ES-I3 (cell line): ENCODE measurements at regions not wholly inside any gene's neighbourhood (a gene's known extent, or its start where the extent isn't known, plus 50 kb on each side); places are given as distances from the start of the nearest gene placed in this dataset.

Experiments used
- H3K36me3 ChIP-seq: 2 replicates; pipeline ENCODE4 v1.6.1; 2013; ENCODE audit warnings: mild to moderate bottlenecking, low read length, control low read depth, moderate library complexity; ENCODE audit not compliant: insufficient read depth
- H3K4me1 ChIP-seq: 2 replicates; pipeline ENCODE4 v1.6.1; 2013; ENCODE audit warnings: mild to moderate bottlenecking, control low read depth, low read length; ENCODE audit not compliant: insufficient read depth
- H3K9ac ChIP-seq: 2 replicates; pipeline ENCODE4 v1.6.1; 2013; ENCODE audit warnings: low read depth, mild to moderate bottlenecking, low read length, moderate library complexity
- H3K9me3 ChIP-seq: 2 replicates; pipeline ENCODE4 v1.6.1; 2013; ENCODE audit warnings: mild to moderate bottlenecking, low read length, moderate library complexity; ENCODE audit not compliant: control insufficient read depth, insufficient read depth

DNA sequence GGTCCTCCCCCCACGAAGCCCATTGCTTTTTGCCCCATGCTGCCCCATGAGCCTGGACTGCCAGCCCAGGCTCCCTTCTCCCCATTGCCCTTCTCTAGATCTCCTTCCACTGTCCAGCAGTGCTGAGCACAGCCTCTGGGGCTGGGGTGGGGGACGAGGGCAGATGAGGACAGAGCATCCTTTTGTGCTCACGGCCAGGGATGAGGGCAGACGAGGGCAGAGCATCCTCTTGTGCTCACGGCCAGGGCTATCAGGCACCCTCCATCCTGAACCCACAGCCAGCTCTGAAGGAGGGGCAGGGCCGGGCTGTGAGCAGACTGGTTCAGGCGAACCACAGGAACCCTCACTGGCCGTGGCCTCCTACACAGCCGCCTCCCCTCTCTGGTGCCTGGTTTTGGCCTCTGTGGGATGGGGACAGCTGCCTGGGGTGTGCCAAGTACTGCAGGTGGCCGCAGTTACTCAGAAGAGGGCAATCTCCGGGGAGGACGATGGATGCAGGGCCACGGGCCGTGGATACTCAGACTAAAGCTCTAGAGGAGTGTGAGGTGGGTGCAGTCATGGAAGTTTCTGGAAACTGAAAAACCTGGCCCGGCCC is 1258.8 kb downstream of the BRD1 start:
- Histone ChIP-seq H3K9me3 (peaks cover 5% of the 10 kb centered on the region), H3K9ac (no peak overlapping the region), H3K4me1 (no peaks in the 10 kb centered on the region), H3K36me3 (no peaks in the 10 kb centered on the region; the same call in 1 of the 2 replicates)

DNA sequence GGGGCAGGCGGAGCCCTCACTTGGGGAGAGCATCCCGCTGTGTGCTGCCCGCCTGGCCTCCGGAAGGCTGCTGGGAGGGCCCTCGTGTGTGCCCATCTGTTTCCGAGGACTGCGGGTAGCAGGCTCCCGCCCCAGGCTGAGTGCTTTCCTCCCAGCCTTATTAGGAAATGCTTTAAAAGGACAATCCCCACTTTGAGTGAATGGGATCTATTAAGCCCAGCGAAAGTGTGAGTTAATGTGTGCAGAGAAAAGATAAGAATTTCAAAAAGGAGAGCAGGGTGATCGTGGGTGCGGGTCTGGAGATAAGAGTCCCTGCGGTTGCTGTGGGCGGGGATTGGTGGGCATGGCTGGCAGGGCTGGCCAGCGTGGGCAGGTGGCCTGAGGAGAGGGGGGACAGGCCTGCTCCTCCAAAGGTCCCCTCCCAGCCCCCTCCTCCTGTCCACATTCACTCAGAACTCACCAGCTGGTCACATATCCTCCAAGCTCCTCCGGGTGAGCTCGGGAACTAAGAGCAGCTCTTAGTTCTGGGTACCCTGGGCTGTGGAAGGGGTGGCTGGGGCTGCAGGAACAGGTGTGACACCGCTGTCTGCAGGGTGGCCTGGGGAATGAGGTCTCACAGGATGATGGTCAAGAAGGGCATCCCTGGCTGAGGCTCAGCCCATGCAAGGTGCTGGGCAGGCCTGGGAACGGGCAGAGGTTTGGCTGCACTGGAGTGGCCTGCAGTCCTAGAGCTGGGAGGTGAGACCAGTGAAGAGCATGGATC is 1260.3 kb downstream of the BRD1 start:
- Histone ChIP-seq H3K9ac (no peak overlapping the region), H3K9me3 (peaks cover 5% of the 10 kb centered on the region), H3K36me3 (no peaks in the 10 kb centered on the region; the same call in 1 of the 2 replicates), H3K4me1 (no peaks in the 10 kb centered on the region)

DNA sequence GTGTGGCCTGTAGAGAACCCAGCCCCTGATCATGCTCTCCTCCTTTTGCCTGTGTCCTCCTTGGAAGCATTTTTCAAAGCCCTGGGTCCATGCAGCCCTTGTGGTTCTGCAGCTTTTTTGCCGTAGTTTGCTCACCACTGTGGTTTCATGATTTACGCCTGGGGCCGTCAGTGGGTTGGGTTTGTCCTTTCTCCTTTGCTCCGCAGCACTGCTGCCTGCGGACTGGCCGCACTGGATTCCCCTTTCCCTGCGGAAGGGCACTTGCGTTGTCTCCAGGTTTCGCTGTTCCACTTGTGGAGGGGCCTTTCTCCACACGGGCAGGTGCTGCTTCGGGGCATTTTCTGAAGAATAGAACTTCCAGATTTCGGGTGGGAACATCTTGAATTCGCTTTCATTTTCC is 1260.9 kb downstream of the BRD1 start:
- H3K9me3 ChIP-seq: peaks cover 5% of the 10 kb centered on the region
- no peaks in the 10 kb centered on the region for H3K4me1 ChIP-seq
- no peaks in the 10 kb centered on the region for H3K36me3 ChIP-seq
- H3K9ac ChIP-seq: no peak overlapping the region

DNA sequence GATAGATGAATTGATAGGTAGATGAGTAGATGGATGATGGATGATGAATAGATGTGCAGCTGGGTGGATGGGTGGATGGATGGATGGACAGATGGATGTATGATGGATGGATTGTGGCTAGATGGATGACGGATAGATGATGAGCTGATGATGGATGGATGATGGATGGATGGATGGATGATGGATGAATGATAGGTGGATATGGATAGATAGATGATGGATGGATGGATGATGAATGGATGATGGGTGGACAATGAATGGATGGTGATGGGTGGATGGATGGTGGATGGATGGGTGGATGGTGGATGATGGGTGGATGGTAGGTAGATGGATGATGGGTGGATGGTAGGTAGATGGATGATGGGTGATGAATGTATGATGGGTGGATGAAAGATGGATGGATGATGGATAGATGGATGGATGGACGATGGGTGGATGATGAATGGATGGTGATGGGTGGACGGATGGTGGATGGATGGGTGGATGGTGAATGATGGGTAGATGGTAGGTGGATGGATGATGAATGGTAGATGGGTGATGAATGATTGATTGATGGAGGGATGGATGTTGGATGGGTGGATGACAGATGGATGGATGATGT is 1261.7 kb downstream of the BRD1 start:
- Histone ChIP-seq H3K9me3 (peaks cover 2% of the 10 kb centered on the region), H3K36me3 (no peaks in the 10 kb centered on the region), H3K4me1 (no peaks in the 10 kb centered on the region), H3K9ac (no peak overlapping the region)

DNA sequence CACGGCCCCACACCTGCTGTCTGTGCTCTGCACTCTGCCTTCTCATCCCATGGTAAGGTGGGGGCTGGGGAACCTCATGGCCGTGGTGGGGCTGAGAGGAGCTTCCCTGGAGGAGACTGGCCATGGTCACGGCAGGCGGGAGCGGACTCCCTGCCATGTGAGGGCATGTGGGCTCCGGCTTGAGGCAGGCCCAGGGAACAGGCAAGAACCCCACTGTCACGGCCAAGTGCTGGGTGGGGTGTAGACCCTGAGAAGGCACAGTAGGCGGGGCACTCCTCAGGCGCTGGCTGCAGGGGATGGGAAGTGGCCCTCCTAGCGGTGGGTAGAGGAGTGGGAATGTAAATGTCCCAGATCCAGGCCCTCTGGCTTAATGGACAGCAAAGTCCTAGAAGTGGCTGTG is 1262.7 kb downstream of the BRD1 start:
- no peak overlapping the region for H3K9ac ChIP-seq
- no peaks in the 10 kb centered on the region for H3K4me1 ChIP-seq
- no peaks in the 10 kb centered on the region; the same call in 1 of the 2 replicates for H3K9me3 ChIP-seq
- no peaks in the 10 kb centered on the region for H3K36me3 ChIP-seq

DNA sequence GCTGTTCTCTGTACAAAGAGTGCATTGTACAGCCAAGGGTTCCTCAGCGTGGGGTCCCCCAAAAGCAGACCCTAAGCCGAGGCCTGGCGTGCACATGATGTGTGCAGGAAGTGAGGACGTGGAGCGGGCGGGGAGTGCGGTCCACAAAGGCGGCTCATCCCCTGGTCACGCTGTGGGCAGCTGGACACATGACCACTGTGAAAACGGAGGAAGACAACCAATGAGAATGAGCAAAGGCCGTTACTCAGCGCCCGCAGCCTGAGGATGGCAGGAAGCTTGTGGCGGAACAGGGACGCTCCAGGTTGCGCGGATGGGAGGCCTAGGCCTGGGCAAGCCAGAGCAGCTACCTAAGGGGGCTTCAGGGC is 1263.7 kb downstream of the BRD1 start:
- H3K4me1 ChIP-seq: no peaks in the 10 kb centered on the region
- no peaks in the 10 kb centered on the region for H3K36me3 ChIP-seq
- H3K9ac ChIP-seq: no peak overlapping the region
- H3K9me3 ChIP-seq: no peaks in the 10 kb centered on the region; the same call in 1 of the 2 replicates

DNA sequence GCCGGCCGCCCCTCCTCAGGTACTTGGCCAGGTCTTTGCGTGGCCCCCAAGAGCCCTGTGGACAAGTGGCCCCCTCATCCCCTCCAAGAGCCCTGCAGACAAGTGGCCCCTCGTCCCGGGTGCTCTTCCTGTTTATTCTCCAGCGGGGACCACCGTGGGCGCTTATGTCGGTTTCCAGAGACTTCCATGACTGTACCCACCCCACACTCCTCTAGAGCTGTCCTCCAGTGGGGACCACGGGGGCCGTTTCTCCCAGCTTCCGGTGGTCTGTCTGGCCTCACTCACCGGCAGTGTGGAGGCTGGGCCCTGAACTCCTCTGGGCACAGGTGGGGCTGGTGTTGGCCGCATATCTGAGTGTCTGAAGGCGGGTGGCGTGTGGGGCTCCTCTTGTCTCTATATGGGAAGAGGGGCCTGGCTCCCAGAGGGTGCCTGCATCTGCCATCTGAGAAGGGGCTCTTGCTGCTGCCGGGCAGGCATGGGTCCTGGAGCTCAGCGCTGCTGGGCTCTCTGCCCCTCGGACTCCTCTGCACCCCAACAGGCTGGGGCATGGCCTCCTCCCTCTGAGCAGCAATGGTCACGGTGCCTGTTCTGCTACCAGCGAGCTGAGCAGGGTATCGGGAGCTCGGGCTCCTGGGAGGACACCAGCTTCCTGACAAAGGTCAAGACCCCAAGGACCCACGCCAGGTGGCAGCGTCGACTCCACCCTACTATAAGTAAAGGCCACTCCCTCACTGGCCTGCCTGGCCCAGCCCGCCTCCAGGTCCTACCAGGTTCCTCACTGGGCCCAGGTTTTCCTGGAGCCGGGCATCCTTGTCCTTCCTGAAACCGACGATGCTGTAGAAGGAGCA is 1264.3 kb downstream of the BRD1 start:
- Histone ChIP-seq H3K4me1 (no peaks in the 10 kb centered on the region), H3K9me3 (no peaks in the 10 kb centered on the region; the same call in 1 of the 2 replicates), H3K9ac (no peak overlapping the region), H3K36me3 (no peaks in the 10 kb centered on the region)

DNA sequence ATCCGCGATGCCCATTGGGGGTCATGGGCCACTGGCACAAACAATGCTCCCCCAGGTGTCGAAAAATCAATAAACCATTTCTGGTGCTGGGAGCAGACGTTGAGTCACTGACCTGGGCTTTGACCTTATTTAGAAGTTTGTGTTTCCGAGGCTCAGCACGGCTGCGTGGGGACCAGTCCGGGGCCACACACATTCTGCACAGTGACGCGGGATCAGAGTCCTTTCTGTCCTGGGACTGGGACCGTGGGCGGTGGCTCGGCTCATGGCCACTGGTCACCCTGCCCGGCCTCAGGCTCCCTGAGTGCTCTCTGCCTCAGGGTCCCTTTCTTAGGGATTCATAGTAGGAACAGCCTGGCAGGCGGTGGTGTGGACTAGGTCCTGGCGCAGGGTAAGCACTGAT is 1266.0 kb downstream of the BRD1 start:
- Histone ChIP-seq H3K4me1 (no peaks in the 10 kb centered on the region), H3K36me3 (no peaks in the 10 kb centered on the region), H3K9ac (no peak overlapping the region), H3K9me3 (no peaks in the 10 kb centered on the region; the same call in 1 of the 2 replicates)

DNA sequence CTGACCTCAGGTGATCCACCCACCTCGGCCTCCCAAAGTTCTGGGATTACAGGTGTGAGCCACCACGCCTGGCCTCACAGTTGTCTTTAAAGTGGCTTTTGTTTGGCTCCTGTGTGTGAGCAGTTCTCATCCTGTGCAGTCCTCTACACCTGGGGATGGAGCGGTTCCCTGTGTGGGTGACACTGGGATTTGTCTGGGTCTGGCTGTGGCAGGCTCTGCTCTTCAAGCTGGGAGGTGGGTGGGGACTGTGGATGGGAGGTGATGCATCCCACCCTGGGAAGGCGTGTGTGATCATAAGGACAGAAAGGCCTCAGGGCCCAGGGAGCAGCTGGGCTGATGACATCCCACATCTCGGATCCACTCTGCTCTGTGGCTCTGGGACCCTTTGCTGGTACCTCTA is 1266.8 kb downstream of the BRD1 start:
- H3K36me3 ChIP-seq: no peaks in the 10 kb centered on the region
- no peak overlapping the region for H3K9ac ChIP-seq
- H3K9me3 ChIP-seq: no peaks in the 10 kb centered on the region
- no peaks in the 10 kb centered on the region for H3K4me1 ChIP-seq

DNA sequence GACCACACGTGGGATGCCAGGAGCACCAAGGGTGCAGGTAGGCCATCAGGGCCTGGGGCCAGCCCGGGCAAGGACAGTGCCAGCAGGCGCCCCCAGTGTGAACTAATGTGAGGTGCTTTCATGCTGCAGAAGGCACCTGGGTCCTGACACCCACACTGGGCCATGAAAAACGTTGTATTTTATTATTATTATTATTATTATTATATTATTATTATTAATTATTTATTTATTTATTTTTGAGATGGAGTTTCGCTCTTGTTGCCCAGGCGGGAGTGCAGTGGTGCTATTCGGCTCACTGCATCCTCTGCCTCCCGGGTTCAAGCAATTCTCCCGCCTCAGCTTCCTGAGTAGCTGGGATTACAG is 1267.3 kb downstream of the BRD1 start:
- no peaks in the 10 kb centered on the region for H3K36me3 ChIP-seq
- H3K9ac ChIP-seq: no peak overlapping the region
- H3K9me3 ChIP-seq: no peaks in the 10 kb centered on the region
- H3K4me1 ChIP-seq: no peaks in the 10 kb centered on the region

DNA sequence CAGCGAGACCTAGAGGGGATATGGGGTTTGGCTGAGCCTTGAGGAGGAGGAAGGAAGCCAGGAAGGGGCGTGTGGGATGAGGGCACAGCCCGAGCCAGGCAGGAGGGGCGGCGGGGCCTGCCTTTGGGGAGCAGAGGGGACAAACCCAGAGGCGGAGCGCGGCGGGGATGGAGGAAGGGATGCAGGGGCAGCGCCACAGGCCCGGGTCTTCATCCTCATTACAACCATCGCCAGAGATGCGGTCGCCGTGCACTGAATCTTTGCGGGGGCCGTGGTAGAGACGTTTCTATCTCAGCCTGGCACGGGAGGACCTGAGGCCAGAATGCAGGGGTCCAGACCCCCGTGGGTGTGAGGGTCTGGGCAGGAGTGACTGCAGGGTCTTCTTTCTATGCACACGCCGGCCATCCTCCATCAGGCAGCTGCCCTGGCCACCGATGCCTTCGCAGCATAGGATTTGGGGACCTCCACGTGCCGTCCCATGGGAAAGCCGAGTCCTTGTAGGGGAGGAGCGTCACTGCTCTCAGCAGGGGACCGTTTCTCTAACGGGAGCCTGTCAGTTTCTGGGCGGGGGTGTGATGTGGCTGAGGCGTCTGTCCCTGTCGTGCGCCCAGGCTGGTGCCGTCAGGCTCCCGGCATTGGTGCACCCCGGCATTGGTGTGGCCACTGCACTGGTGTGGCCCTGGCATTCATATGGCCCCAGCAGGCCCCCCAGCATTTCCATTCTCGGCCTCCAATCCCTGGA is 1267.9 kb downstream of the BRD1 start:
- Histone ChIP-seq H3K36me3 (no peaks in the 10 kb centered on the region), H3K4me1 (no peaks in the 10 kb centered on the region), H3K9ac (no peak overlapping the region), H3K9me3 (no peaks in the 10 kb centered on the region)

DNA sequence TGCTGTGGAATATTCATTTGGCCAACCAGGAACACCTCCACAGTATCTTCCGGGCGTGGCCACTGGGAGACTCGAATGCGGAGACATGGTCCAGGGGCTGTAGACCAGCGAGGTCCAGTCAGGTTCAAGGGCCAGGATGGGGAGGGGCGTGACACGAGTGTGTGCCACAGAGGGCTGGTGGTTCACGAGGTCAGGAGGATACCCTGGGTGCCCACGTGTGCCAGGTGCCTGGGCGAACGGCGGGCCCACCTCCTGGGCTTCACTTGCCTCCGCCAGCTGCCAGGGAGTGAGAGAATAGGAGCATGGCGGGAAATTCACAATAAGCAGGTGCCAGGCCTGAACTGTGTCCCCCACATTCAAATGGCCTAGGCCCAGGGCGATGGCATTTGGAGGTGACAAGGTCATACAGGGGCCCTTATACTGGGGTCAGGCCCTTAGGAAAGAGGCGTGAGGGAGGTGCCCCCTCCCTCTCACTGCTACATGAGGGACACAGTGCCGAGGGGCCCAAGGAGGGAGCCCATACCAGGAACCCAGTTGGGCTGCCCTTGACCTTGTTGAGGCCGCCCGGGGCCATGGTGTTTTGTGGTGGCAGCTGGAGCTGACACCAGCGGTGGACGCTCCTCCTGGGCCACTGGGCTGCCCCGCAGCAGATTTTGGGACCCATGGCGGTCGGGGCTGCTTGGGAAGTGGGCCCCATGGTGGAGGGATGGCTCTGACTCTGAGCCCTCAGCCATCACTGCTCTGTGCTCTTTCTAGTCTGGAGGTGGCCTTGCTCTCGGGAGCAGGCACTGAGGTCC is 1268.9 kb downstream of the BRD1 start:
- H3K4me1 ChIP-seq: no peaks in the 10 kb centered on the region
- H3K9me3 ChIP-seq: no peaks in the 10 kb centered on the region
- no peaks in the 10 kb centered on the region for H3K36me3 ChIP-seq
- H3K9ac ChIP-seq: no peak overlapping the region

DNA sequence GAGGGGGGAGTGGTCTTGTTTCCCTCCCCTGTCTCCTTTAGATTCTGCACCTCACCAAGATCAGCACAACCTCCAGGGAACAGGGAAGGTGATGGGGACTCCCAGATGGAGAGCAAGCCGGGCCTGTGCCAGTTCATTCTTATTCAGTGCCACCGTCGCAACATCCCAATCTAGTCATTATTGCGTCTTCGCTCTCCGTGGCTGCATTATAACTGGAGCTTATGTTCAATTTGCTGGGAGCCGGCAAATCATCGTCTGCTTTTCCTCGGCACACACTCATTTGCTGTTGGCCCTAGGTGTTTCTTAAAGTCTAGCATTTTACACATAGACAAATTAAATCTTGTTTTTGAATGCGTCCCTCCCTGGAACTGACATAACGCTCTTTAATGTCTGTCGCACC is 1269.7 kb downstream of the BRD1 start:
- H3K36me3 ChIP-seq: no peaks in the 10 kb centered on the region
- no peak overlapping the region for H3K9ac ChIP-seq
- H3K4me1 ChIP-seq: no peaks in the 10 kb centered on the region
- H3K9me3 ChIP-seq: no peaks in the 10 kb centered on the region
